Fibroblast of skin of right biceps (primary cell): ENCODE measurements at regions not wholly inside any gene's neighbourhood (a gene's known extent, or its start where the extent isn't known, plus 50 kb on each side); places are given as distances from the start of the nearest gene placed in this dataset.
"Not testable (repeated sequence)": the region's sequence is repeated elsewhere in the genome, so short reads cannot be mapped to it uniquely, and the experiment has no call there.

ENCODE experiments used
- DNase-seq: peaks from one replicate; pipeline ENCODE4 v3.0.0-alpha.2; 2013

DNA sequence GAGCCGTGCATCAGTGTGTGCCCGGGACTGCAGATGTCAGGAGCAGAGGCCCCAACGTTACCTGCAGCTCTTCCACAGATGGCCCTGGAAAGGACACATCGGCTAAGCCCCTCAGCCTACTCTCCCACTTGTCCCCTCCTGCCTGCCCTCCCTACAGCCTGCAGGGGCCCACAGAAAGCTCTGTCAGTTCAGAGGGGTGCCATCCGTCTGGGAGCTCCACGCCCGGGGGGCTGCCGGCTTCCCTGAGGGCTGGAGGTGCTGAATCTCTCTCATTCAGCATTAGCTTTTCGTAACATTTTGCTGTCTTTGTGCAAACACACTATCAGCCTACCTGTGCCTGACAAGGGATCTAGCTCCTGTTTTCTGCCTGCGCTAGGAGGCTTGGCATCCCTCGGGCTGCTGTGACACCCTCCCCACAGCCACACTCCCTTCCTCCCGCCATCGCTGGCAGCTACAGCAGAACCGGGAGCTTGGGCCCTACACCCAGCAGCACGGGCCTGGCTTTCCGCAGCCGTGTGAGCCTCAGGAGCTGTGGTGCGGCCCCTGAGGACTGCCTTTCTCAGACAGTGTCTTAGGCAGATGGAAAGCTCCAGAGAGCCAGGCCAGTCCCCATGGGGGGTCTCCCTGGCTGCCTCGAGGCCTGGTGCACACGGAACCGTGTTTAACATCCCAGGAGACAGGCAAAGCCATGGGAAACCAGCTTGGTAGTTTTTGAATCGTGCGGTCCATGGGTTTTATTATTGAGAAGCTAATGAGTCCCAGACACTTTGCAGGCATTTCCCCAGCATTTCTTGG, 198.3 kb upstream of the B3GAT1 start:
- no peak for DNase-seq

- no peak for DNase-seq
Observed at GRCh38 chr11:134609361-134610115, 197.5 kb upstream of the B3GAT1 start.

GRCh38 chr11:134607963-134608750, 196.1 kb upstream of the B3GAT1 start:
- no peak for DNase-seq

- no peak for DNase-seq
Observed at GRCh38 chr11:134606251-134606650, 194.2 kb upstream of the B3GAT1 start.

GRCh38 chr11:134604886-134605285, 192.8 kb upstream of the B3GAT1 start:
- no peak for DNase-seq

DNA sequence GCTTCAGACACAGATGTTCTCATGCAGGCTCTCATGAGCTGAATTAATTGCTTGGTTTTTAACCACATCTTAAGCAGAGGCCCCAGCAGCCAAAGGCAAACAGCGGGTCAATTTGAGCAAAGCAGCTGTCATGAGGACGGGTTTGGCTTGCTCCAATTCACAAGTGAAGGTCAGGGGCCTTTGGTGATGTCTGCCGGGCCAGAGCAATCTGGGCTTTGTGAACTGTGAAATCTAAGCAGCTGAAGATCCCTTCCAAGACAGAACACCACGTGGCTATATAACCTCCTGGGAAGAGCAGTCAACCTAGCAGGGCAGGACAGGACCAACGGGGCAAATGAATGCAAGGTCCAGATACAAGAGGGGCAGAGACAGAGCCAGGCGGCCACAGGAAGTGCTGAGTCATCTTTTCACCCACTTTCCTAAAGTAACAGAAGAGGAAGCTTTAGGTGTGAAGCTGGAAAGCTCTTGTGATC, 187.3 kb upstream of the B3GAT1 start:
- DNase-seq = no peak

DNA sequence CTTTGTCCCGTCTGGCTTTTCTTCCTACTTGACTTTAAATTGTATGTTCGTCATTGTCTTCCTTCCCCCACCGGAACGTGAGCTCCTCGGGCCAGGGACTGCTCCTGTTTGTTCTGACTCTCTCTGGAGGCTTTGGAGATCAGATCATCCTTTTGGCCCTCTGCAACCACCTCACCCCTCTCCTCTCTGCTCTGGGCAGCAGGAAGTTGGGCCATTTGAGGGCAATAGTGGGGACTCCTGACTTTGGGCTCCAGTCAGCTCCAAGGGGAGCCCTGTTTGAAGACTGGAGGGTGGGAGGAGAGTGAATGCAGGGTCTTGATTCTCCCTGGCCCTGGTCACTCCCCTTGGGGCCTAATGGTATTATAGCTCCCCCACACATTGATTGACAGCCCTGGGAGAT, 186.3 kb upstream of the B3GAT1 start:
- DNase-seq = no peak

- no peak for DNase-seq
Observed at GRCh38 chr11:134597452-134597851, 185.4 kb upstream of the B3GAT1 start.

GRCh38 chr11:134596404-134596803, 184.4 kb upstream of the B3GAT1 start:
- no peak for DNase-seq

DNA sequence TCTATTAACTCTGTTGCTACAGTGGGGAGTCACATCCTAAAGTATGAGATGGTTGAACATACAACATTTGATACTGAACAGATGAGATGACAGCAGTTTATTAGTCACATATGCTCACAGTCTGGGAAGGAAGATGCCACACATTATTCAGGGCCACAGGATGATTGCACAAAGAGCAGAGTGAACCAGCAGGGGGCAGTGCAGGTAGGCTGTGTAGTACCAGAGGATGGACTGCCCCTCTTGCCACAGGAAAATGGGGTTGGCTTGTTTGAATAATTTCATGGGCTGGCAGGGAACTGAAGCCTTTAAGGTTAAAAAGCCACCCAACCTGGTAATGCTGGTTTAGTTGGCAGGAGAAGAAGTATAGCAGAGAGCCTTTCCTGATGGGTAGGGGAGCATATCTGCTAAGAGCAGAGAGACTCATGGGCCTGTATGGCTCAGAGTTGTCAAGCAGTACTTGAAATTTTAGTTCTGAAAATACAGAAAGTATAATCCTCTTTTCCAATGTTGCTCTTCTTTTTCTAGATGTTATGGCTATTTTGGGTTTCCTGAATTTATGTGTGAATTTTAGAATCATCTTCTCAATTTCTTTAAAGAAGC, 180.4 kb upstream of the B3GAT1 start:
- DNase-seq = no peak

DNA sequence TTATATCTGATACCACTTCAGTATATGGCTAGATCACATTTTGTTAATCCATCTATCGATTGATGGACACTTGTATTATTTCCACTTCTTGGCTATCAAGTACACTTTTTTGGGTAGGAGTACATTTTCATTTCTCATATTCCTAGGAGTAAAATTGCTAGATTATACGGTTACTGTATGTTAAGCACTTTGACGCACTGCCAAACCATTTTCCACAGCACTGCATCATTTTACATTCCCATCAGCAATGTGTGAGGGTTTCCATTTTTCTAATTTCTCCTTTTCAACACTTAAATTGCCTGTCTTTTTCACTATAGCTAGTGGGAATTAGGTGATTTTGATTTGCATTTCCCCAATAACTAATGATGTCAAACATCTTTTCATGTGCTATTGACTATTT, 179.3 kb upstream of the B3GAT1 start:
- DNase-seq = no peak

DNA sequence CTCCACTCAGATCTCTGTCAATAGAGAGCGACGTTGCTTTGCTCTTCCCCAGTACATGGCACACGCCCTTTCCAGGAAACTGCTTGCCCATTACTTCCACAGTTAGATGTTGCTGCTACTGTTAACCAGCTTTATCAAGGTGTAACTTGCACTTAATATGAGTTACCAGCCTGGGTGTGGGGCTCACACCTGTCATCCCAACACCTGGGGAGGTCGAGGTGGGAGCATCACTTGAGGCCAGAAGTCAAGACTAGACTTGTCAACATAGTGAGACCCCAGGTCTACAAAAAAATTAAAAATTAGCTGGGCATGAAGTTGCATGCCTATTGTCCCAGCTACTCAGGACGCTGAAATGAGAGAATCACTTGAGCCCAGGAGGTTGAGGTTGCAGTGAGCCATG, 177.1 kb upstream of the B3GAT1 start:
- DNase-seq = no peak

DNA sequence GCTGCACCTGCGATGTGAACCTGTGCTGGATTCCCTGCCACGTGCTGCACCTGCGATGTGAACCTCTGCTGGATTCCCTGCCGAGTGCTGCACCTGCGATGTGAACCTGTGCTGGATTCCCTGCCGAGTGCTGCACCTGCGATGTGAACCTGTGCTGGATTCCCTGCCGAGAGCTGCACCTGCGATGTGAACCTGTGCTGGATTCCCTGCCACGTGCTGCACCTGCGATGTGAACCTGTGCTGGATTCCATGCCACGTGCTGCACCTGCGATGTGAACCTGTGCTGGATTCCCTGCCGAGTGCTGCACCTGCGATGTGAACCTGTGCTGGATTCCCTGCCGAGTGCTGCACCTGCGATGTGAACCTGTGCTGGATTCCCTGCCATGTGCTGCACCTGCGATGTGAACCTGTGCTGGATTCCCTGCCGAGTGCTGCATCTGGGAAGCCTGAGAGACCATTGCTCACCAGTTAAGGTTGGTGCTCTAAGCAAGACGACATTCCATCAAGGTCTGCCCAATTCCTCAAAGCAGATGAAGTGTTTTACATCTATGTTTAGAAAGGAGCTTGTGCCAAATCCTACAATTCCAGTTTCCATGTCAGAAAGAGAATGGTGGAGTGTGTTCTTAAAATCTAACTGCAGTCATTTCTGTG, 176.5 kb upstream of the B3GAT1 start:
- not testable (repeated sequence) for DNase-seq

- no peak for DNase-seq
Observed at GRCh38 chr11:134587345-134587744, 175.3 kb upstream of the B3GAT1 start.

DNA sequence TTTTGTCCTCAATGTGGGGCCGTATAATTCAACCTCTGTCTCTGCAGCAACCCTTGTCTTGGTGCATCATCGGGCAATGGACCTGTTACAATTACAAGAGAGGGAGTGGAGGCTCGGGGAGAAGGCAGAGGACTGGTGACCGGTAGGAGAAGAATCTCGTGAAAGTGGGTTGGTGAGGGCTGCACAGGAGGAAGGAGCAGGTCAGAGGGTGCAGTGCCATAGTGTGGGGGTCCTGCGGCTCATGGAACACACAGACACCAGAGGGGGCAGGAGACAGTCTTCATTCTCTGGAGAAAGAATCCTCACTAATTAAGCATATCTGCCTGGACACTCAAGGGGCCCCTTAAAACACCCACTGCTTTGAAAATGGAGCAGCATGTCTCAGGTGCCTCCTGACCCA, 174.7 kb upstream of the B3GAT1 start:
- DNase-seq = no peak

- DNase-seq = no peak
Observed at GRCh38 chr11:134585666-134586610, 173.9 kb upstream of the B3GAT1 start.

- no peak for DNase-seq
Observed at GRCh38 chr11:134584706-134585445, 172.8 kb upstream of the B3GAT1 start.

GRCh38 chr11:134584001-134584561, 172.0 kb upstream of the B3GAT1 start:
- no peak for DNase-seq

DNA sequence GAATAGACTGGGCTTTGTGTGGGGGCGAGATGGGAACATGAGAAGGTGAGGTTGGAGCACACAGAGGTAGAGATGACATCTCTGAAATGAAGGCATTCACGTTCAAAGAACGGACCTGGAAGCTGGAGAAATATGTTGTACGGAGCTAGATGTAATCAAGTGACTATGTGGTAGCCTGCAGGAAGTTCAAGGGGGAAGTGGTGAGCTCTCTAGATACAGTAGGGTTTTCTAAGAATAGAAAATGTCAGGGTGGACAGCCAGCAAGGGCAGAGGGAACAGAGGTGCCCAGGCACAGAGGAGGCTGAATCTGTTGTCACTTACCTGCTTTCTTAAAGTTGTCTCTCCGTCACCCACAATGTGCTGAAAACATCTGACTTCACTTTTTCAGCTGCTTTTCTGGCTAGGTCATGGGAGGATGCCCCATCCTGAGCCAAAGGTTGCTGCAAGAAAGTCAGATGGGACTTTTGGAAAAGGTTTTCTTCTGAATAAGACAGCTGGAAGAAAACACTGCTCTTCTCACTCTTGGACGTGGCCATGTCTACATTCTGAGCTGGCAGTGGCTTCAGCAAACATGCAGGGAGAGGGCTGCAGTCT, 171.5 kb upstream of the B3GAT1 start:
- no peak for DNase-seq

DNA sequence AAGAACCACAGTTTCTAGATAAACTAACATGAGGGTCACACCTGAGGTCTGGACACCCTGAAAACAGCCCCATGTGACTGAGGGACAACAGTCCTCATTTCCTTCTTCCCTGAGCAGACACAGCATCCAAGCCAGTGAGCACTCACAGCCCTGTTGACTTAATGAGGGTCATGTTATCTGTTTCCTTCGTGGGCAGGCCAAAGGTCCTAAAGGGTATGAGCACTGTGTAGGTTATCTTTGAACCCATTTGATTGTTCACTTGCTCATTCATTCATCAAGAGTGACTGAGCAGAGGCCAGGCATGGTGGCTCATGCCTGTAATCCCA, 170.7 kb upstream of the B3GAT1 start:
- no peak for DNase-seq
